H1 (cell line): ENCODE measurements at regions not wholly inside any gene's neighbourhood (a gene's known extent, or its start where the extent isn't known, plus 50 kb on each side); places are given as distances from the start of the nearest gene placed in this dataset.

Source experiments
- CTCF ChIA-PET: fragments of 300-600 bp; sonication (Branson Sonifier 250); formaldehyde crosslinking; loops from one replicate; lab custom pipeline; 2021; ENCODE audit not compliant: partially characterized antibody; lab: Charles Lee
- POLR2A ChIA-PET: fragments of 300-600 bp; sonication (Branson Sonifier 250); formaldehyde crosslinking; loops from one replicate; lab custom pipeline; 2021; ENCODE audit warnings: inconsistent platforms; ENCODE audit not compliant: partially characterized antibody; lab: Charles Lee
- DNase-seq, 2 experiments: peaks; one replicate each; pipeline versions ENCODE4 v3.0.0 to v3.0.0-alpha.2; 2010 to 2022; ENCODE audit warnings: low spot score in 2 of 2, low read depth in 1 of 2, mixed read lengths in 1 of 2
- FAIRE-seq: peaks from 2 replicates; lab custom pipeline; 2011; peaks lifted over from hg19 to GRCh38; lab: Jason Lieb, UNC
- H2AFZ ChIP-seq: 2 replicates; pipeline ENCODE4 v1.8.1; 2012; ENCODE audit warnings: low read length, inconsistent platforms
- H2AK5ac ChIP-seq: 2 replicates; pipeline ENCODE4 v1.6.1; 2013; ENCODE audit warnings: low read depth, low read length
- H2BK120ac ChIP-seq: replicated peaks from 2 replicates; pipeline ENCODE3; 2013; ENCODE audit warnings: low read depth, low read length, inconsistent platforms
- H2BK12ac ChIP-seq: 2 replicates; pipeline ENCODE4 v1.6.1; 2013; ENCODE audit warnings: low read depth, low read length
- H2BK15ac ChIP-seq: 2 replicates; pipeline ENCODE4 v1.6.1; 2013; ENCODE audit warnings: low read length
- H2BK20ac ChIP-seq: 2 replicates; pipeline ENCODE4 v1.6.1; 2013; ENCODE audit warnings: low read length
- H2BK5ac ChIP-seq: 2 replicates; pipeline ENCODE4 v1.6.1; 2013; ENCODE audit warnings: low read depth, low read length
- H3K14ac ChIP-seq: 2 replicates; pipeline ENCODE4 v1.6.1; 2013; ENCODE audit warnings: inconsistent platforms; ENCODE audit not compliant: insufficient read length
- H3K18ac ChIP-seq: 2 replicates; pipeline ENCODE4 v1.6.1; 2013; ENCODE audit warnings: low read length; ENCODE audit errors: extremely low read depth
- H3K23ac ChIP-seq: 2 replicates; pipeline ENCODE4 v1.6.1; 2013; ENCODE audit warnings: inconsistent platforms; ENCODE audit not compliant: insufficient read length
- H3K23me2 ChIP-seq: 2 replicates; pipeline ENCODE4 v1.6.1; 2013; ENCODE audit warnings: low read depth, low read length
- H3K27ac ChIP-seq: 2 replicates; pipeline ENCODE4 v1.6.1; 2011; ENCODE audit warnings: low read depth, low read length, inconsistent platforms
- H3K27me3 ChIP-seq, 4 experiments: replicated peaks in 1 of 4; 1 replicate in 1 of 4; 2 replicates in 3 of 4; pipeline versions ENCODE4 v1.6.1 to v1.8.1; 2011 to 2013; ENCODE audit warnings: low read length in 3 of 4, mild to moderate bottlenecking in 3 of 4, inconsistent platforms in 2 of 4, mixed read lengths in 2 of 4, moderate library complexity in 1 of 4; ENCODE audit not compliant: control insufficient read depth in 3 of 4, insufficient read depth in 3 of 4; ENCODE audit errors: extremely low read depth in 1 of 4
- H3K36me3 ChIP-seq, 4 experiments: 2 replicates each; pipeline versions ENCODE4 v1.6.1 to v1.8.1; 2011 to 2013; ENCODE audit warnings: mild to moderate bottlenecking in 4 of 4, low read length in 3 of 4, moderate library complexity in 2 of 4, control low read depth in 1 of 4, inconsistent platforms in 1 of 4; ENCODE audit not compliant: insufficient read depth in 4 of 4, control insufficient read depth in 2 of 4
- H3K4ac ChIP-seq: replicated peaks from 2 replicates; pipeline ENCODE3; 2013; ENCODE audit warnings: low read length, low read depth, mixed read lengths, inconsistent platforms; ENCODE audit not compliant: insufficient read length
- H3K4me1 ChIP-seq, 4 experiments: replicated peaks in 1 of 4; 1 replicate in 1 of 4; 2 replicates in 3 of 4; pipeline versions ENCODE4 v1.6.1 to v1.8.1; 2011 to 2013; ENCODE audit warnings: low read length in 3 of 4, inconsistent platforms in 2 of 4, mixed read lengths in 1 of 4; ENCODE audit not compliant: insufficient read depth in 4 of 4, control insufficient read depth in 3 of 4
- H3K4me2 ChIP-seq, 2 experiments: 2 replicates each; pipeline versions ENCODE4 v1.6.1 to v1.8.1; 2011 to 2013; ENCODE audit warnings: low read depth in 2 of 2, low read length in 2 of 2, control low read depth in 1 of 2, inconsistent platforms in 1 of 2, mild to moderate bottlenecking in 1 of 2; ENCODE audit not compliant: insufficient read depth in 1 of 2
- H3K4me3 ChIP-seq, 4 experiments: fragments of 200-600, 300-600 bp in 1 of 4; sonication (generic), shearing (Covaris generic), sonication (Bioruptor Twin) in 1 of 4; 2 replicates each; pipeline versions ENCODE4 v1.5.1 to v1.8.1; 2011 to 2016; ENCODE audit warnings: low read length in 4 of 4, low read depth in 3 of 4, control low read depth in 2 of 4, inconsistent platforms in 2 of 4, mild to moderate bottlenecking in 2 of 4, mixed read lengths in 1 of 4, moderate library complexity in 1 of 4; ENCODE audit not compliant: insufficient read depth in 2 of 4; ENCODE audit errors: extremely low read depth in 1 of 4
- H3K56ac ChIP-seq: replicated peaks from 2 replicates; pipeline ENCODE3; 2013; ENCODE audit warnings: low read depth, mild to moderate bottlenecking, mixed read lengths, low read length, inconsistent platforms; ENCODE audit not compliant: insufficient read length
- H3K79me1 ChIP-seq: 2 replicates; pipeline ENCODE4 v1.6.1; 2013; ENCODE audit warnings: low read depth, low read length, control low read depth
- H3K79me2 ChIP-seq, 2 experiments: 2 replicates each; pipeline versions ENCODE4 v1.6.1 to v1.8.1; 2012 to 2013; ENCODE audit warnings: low read length in 2 of 2, mild to moderate bottlenecking in 2 of 2, inconsistent platforms in 1 of 2; ENCODE audit not compliant: insufficient read depth in 2 of 2, control insufficient read depth in 1 of 2
- H3K9ac ChIP-seq, 4 experiments: replicated peaks in 1 of 4; 1 replicate in 1 of 4; 2 replicates in 3 of 4; pipeline versions ENCODE4 v1.6.1 to v1.8.1; 2011 to 2013; ENCODE audit warnings: low read depth in 3 of 4, low read length in 3 of 4, control low read depth in 2 of 4, mild to moderate bottlenecking in 2 of 4, moderate library complexity in 2 of 4, inconsistent platforms in 1 of 4; ENCODE audit errors: extremely low read depth in 1 of 4
- H3K9me3 ChIP-seq, 2 experiments: 2 replicates each; pipeline versions ENCODE4 v1.6.1 to v1.8.1; 2012 to 2013; ENCODE audit warnings: mild to moderate bottlenecking in 2 of 2, moderate library complexity in 2 of 2, control low read depth in 1 of 2, inconsistent platforms in 1 of 2, low read depth in 1 of 2, low read length in 1 of 2, mixed read lengths in 1 of 2; ENCODE audit not compliant: insufficient read depth in 2 of 2
- H4K20me1 ChIP-seq, 2 experiments: replicated peaks in 1 of 2; 2 replicates each; pipeline versions ENCODE3 to v1.8.1; 2011 to 2013; ENCODE audit warnings: inconsistent platforms in 2 of 2, low read length in 2 of 2, mild to moderate bottlenecking in 1 of 2; ENCODE audit not compliant: insufficient read depth in 2 of 2, control insufficient read depth in 1 of 2
- H4K5ac ChIP-seq: 2 replicates; pipeline ENCODE4 v1.6.1; 2013; ENCODE audit warnings: low read length, low read depth, mixed read lengths, inconsistent platforms; ENCODE audit not compliant: insufficient read length
- H4K8ac ChIP-seq: 2 replicates; pipeline ENCODE4 v1.8.0; 2013; ENCODE audit warnings: mild to moderate bottlenecking, moderate library complexity, low read length, inconsistent platforms; ENCODE audit not compliant: insufficient read depth; ENCODE audit errors: extremely low read depth
- H4K91ac ChIP-seq: replicated peaks from 2 replicates; pipeline ENCODE3; 2013; ENCODE audit warnings: low read length, mixed read lengths, inconsistent platforms; ENCODE audit not compliant: insufficient read length
- BCL11A ChIP-seq, 2 experiments: IDR thresholded peaks; one replicate each; pipeline ENCODE4 v1.6.1; 2011; ENCODE audit warnings: low read depth in 2 of 2, low read length in 2 of 2, mild to moderate bottlenecking in 2 of 2
- CTCF ChIP-seq, 3 experiments: IDR thresholded peaks; 1 replicate in 2 of 3; 2 replicates in 1 of 3; pipeline versions ENCODE4 v1.5.1 to v1.6.1; 2011; ENCODE audit warnings: low read length in 3 of 3, mild to moderate bottlenecking in 3 of 3, inconsistent platforms in 2 of 3, low read depth in 1 of 3, moderate library complexity in 1 of 3; ENCODE audit not compliant: insufficient read depth in 1 of 3; ENCODE audit errors: control extremely low read depth in 1 of 3
- SP1 ChIP-seq: IDR thresholded peaks from 2 replicates; pipeline ENCODE4 v1.6.1; 2011; ENCODE audit warnings: low read depth, low read length
- ZNF274 ChIP-seq: IDR thresholded peaks from 2 replicates; pipeline ENCODE4 v1.7.0; 2012; ENCODE audit warnings: low read length, borderline replicate concordance; ENCODE audit errors: extremely low read depth
- WGBS, 2 experiments: shearing (Covaris generic) in 1 of 2; methylation state at CpG; one replicate each; pipeline versions ENCODE4 v1.1.6 to v1.1.7; 2013 to 2015; ENCODE audit warnings: low lambda C conversion rate in 2 of 2, mixed read lengths in 2 of 2, inconsistent platforms in 1 of 2, low coverage in 1 of 2, missing lambda C conversion rate in 1 of 2; ENCODE audit not compliant: insufficient replicate concordance in 2 of 2, insufficient coverage in 1 of 2, insufficient read length in 1 of 2; ENCODE audit errors: extremely low coverage in 1 of 2, missing lambda C conversion rate in 1 of 2; 5-methylcytosine and 5-hydroxymethylcytosine counted together

GRCh38 chr10:42941295-42941644, 135.6 kb upstream of the RET start:
- Histone ChIP-seq H3K4me2 (no peak overlapping the region), H3K9me3 (no peaks in the 10 kb centered on the region), H3K79me2 (no peaks in the 10 kb centered on the region), H3K14ac (no peak overlapping the region), H2BK15ac (no peak overlapping the region), H3K27ac (no peak overlapping the region), H3K27me3 (no peaks in the 10 kb centered on the region; a peak in 2 of 7 replicates), H4K20me1 (no peaks in the 10 kb centered on the region), H2BK20ac (no peak overlapping the region), H4K91ac (no peak overlapping the region), H2AK5ac (no peak overlapping the region), H4K5ac (no peak overlapping the region), H2BK120ac (no peak overlapping the region), H3K56ac (no peak overlapping the region), H3K23ac (no peak overlapping the region), H3K23me2 (no peaks in the 10 kb centered on the region), H2BK12ac (no peak overlapping the region), H4K8ac (no peak overlapping the region), H2BK5ac (no peak overlapping the region), H3K4me3 (no peak overlapping the region), H3K79me1 (no peaks in the 10 kb centered on the region), H3K36me3 (no peaks in the 10 kb centered on the region), H3K4ac (no peak overlapping the region), H3K4me1 (no peaks in the 10 kb centered on the region; a peak in 1 of 7 replicates), H2AFZ (no peak overlapping the region), H3K18ac (no peak overlapping the region), H3K9ac (no peak overlapping the region)
- ChIA-PET POLR2A (no interaction called here), CTCF (interaction anchor here (1.2 to 3.6 kb wide), 4 partner anchors 10 to 138 kb away, joined by 3 to 17 read pairs (median 5); no protein-coding TSS in a partner anchor)
- 86% methylated on average over 14 of the region's 14 CpGs; no CpG with 5 or more reads in 1 of the 2 experiments for WGBS, 2 experiments
- TF ChIP-seq SP1, result no peak
- TF ChIP-seq CTCF (IDR thresholded peaks at IDR 0.05; ENCODE audit: control extremely low read depth in 1 of 3, insufficient read depth in 1 of 3, low read depth in 1 of 3, low read length in 3 of 3), result no peak
- TF ChIP-seq BCL11A (IDR thresholded peaks at IDR 0.05; ENCODE audit: low read depth in 2 of 2, low read length in 2 of 2), result no peak
- TF ChIP-seq ZNF274, result no peak
- FAIRE-seq, result no peak
- DNase-seq, result peak in 1 of 2 experiments; percentile 35
